Body of pancreas (tissue), 4 donors: ENCODE measurements at regions not wholly inside any gene's neighbourhood (a gene's known extent, or its start where the extent isn't known, plus 50 kb on each side); places are given as distances from the start of the nearest gene placed in this dataset.

Experiments
- ATAC-seq: fragments of 150-250 bp; one replicate; pipeline ENCODE4 v1.9.1; 2016
- DNase-seq, 4 donors: peaks; one replicate each; pipeline ENCODE4 v3.0.0-alpha.2; 2019
- H3K27ac ChIP-seq, 4 donors: fragments of 200-600 bp; sonication (generic); 1 replicate in 3 of 4; 2 replicates in 1 of 4; pipeline versions ENCODE4 v1.5.1 to v1.6.1; 2016 to 2019; ENCODE audit warnings: mild to moderate bottlenecking in 1 of 4, mixed read lengths in 1 of 4, moderate library complexity in 1 of 4
- H3K27me3 ChIP-seq, 2 donors: fragments of 200-600 bp; sonication (generic); one replicate each; pipeline ENCODE4 v1.6.0; 2016; ENCODE audit warnings: mild to moderate bottlenecking in 1 of 2
- H3K36me3 ChIP-seq, 2 donors: fragments of 200-600 bp; sonication (generic); replicated peaks in 1 of 2; 2 replicates each; pipeline ENCODE4 v1.5.1; 2016; ENCODE audit warnings: low read depth in 2 of 2; ENCODE audit not compliant: insufficient read depth in 1 of 2
- H3K4me1 ChIP-seq: fragments of 200-600 bp; sonication (generic); one replicate; pipeline ENCODE4 v1.6.0; 2016
- H3K4me3 ChIP-seq, 2 donors: fragments of 200-600 bp; sonication (generic); 1 replicate in 1 of 2; 2 replicates in 1 of 2; pipeline ENCODE4 v1.5.1; 2016 to 2019
- H3K9me3 ChIP-seq, 3 donors: fragments of 200-600 bp; sonication (generic); 1 replicate in 2 of 3; 2 replicates in 1 of 3; pipeline ENCODE4 v1.5.1; 2016
- CTCF ChIP-seq, 7 experiments: fragments of 450-650 bp in 4 of 7; fragments of 200-600 bp in 3 of 7; sonication (generic) in 3 of 7; IDR thresholded peaks; one replicate each; pipeline ENCODE4 v1.5.1; 2016 to 2019; ENCODE audit warnings: antibody characterized with exemption in 7 of 7
- POLR2A ChIP-seq, 3 donors: fragments of 450-650 bp; IDR thresholded peaks; one replicate each; pipeline ENCODE4 v1.6.1; 2016; ENCODE audit warnings: antibody characterized with exemption in 3 of 3, mild to moderate bottlenecking in 2 of 3
- WGBS, 2 donors: methylation state at CpG; one replicate each; pipeline ENCODE4 v1.1.5; 2017; 5-methylcytosine and 5-hydroxymethylcytosine counted together
- intact Hi-C: fragments of 100-400 bp; cut with DNase I; formaldehyde crosslinking; loops from one replicate; pipeline ENCODE4 v1.15.1; 2023

GRCh38 chr1:170357750-170358149, 174.2 kb upstream of the GORAB start:
- Histone ChIP-seq H3K4me3 (no peak overlapping the region), H3K4me1 (peaks cover 18% of the 10 kb centered on the region), H3K9me3 (no peaks in the 10 kb centered on the region), H3K36me3 (no peaks in the 10 kb centered on the region), H3K27ac (no peak overlapping the region), H3K27me3 (no peaks in the 10 kb centered on the region)
- no peak for TF ChIP-seq POLR2A (IDR thresholded peaks at IDR 0.05)
- TF ChIP-seq CTCF (IDR thresholded peaks at IDR 0.05) = no peak
- intact Hi-C loops = no loop called here
- DNase-seq = no peak
- WGBS, 2 donors = 67 to 69% methylated on average over 1 of the region's 1 CpG
- ATAC-seq = no peak

- no peak for DNase-seq
- H3K4me1 ChIP-seq = no peaks in the 10 kb centered on the region
- H3K27me3 ChIP-seq = no peaks in the 10 kb centered on the region
- no peak overlapping the region for H3K27ac ChIP-seq
- WGBS, 2 donors = 83 to 84% methylated on average over 3 of the region's 3 CpGs
- no peak for ATAC-seq
- intact Hi-C loops = no loop called here
- H3K36me3 ChIP-seq = no peaks in the 10 kb centered on the region
- TF ChIP-seq CTCF (IDR thresholded peaks at IDR 0.05) = no peak
- H3K9me3 ChIP-seq = no peaks in the 10 kb centered on the region
- no peak overlapping the region for H3K4me3 ChIP-seq
Observed at GRCh38 chr1:170360601-170361000, 171.4 kb upstream of the GORAB start.

- TF ChIP-seq POLR2A (IDR thresholded peaks at IDR 0.05) (no peak), CTCF (IDR thresholded peaks at IDR 0.05) (no peak)
- H3K36me3 ChIP-seq = no peaks in the 10 kb centered on the region
- no peak overlapping the region for H3K4me3 ChIP-seq
- intact Hi-C loops = no loop called here
- no peaks in the 10 kb centered on the region for H3K27me3 ChIP-seq
- H3K4me1 ChIP-seq = no peaks in the 10 kb centered on the region
- ATAC-seq = no peak
- H3K27ac ChIP-seq = no peak overlapping the region
- no peaks in the 10 kb centered on the region for H3K9me3 ChIP-seq
- DNase-seq = no peak
- 25 to 73% methylated on average over 2 of the region's 2 CpGs for WGBS, 2 donors
Observed at GRCh38 chr1:170365331-170365730, 166.6 kb upstream of the GORAB start.

- Histone ChIP-seq H3K9me3 (no peaks in the 10 kb centered on the region), H3K27me3 (no peaks in the 10 kb centered on the region), H3K4me1 (no peaks in the 10 kb centered on the region), H3K4me3 (no peak overlapping the region), H3K36me3 (no peaks in the 10 kb centered on the region), H3K27ac (no peak overlapping the region)
- TF ChIP-seq POLR2A (IDR thresholded peaks at IDR 0.05) (no peak), CTCF (IDR thresholded peaks at IDR 0.05) (no peak)
- intact Hi-C loops = no loop called here
- 70% methylated on average over 2 of the region's 2 CpGs; no CpG with 5 or more reads in 1 of the 2 donors for WGBS, 2 donors
- ATAC-seq (no peak), DNase-seq (no peak)
Observed at GRCh38 chr1:170366980-170367379, 165.0 kb upstream of the GORAB start.

DNA sequence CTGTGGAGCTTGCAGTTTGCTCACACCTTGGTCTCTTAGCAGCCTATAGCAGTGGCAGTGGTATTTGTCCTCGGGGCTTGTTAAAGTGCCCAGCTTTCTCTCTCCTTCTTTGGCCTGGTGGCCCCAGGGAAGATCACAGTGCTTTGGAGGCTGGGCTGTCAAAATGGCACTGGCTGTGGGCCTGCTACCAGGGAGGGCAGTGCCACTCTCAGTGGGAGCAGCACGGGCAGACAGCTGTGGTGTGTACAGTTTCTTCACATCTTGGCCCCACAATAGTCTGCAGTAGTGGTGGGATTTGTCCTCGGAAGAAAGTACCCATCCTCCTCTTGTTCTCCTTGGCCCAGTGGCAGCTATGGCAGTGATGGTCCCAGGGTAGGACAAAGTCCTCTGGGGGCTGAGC, 164.4 kb upstream of the GORAB start:
- Histone ChIP-seq H3K27me3 (no peaks in the 10 kb centered on the region), H3K27ac (no peak overlapping the region), H3K36me3 (no peaks in the 10 kb centered on the region), H3K9me3 (no peaks in the 10 kb centered on the region), H3K4me3 (no peak overlapping the region), H3K4me1 (no peaks in the 10 kb centered on the region)
- no peak for ATAC-seq
- WGBS, 2 donors = 71 to 85% methylated on average over 3 of the region's 3 CpGs
- intact Hi-C loops = no loop called here
- no peak for TF ChIP-seq CTCF (IDR thresholded peaks at IDR 0.05)
- no peak for TF ChIP-seq POLR2A (IDR thresholded peaks at IDR 0.05)
- no peak for DNase-seq
